HepG2 (cell line): ENCODE measurements at regions not wholly inside any gene's neighbourhood (a gene's known extent, or its start where the extent isn't known, plus 50 kb on each side); places are given as distances from the start of the nearest gene placed in this dataset.

Experiments
- ATAC-seq: fragments of 200-7000 bp; cut with Tn5 transposase; 3 replicates; pipeline ENCODE4 v1.9.1; 2020; ENCODE audit warnings: mild to moderate bottlenecking, moderate library complexity
- BruUV-seq: library from RNA; stranded (reverse); fragments of 400-500 nt; replicated peaks from 2 replicates; lab custom pipeline; 2021; lab: Mats Ljungman, UMichigan
- CTCF ChIA-PET: fragments of 300-600 bp; formaldehyde crosslinking; extraction: SDS; loops from one replicate; lab custom pipeline; 2021; ENCODE audit warnings: low total read pairs, inconsistent platforms, low intra/inter-chr PET ratio; lab: Yijun Ruan, JAX
- POLR2A ChIA-PET: fragments of 350-600 bp; sonication (Branson Sonifier 250); formaldehyde crosslinking; loops from one replicate; lab custom pipeline; 2020; ENCODE audit warnings: antibody characterized with exemption, inconsistent platforms; lab: Yijun Ruan, JAX
- DNase-seq: peaks from one replicate; pipeline ENCODE4 v3.0.0-alpha.2; 2015; ENCODE audit warnings: low spot score
- FAIRE-seq: peaks from 3 replicates; lab custom pipeline; 2011; peaks lifted over from hg19 to GRCh38; lab: Jason Lieb, UNC
- H2AFZ ChIP-seq: one replicate; pipeline ENCODE4 v1.6.1; 2011; ENCODE audit warnings: low read length, inconsistent platforms
- H3K27ac ChIP-seq: fragments of 300-600 bp; 3 replicates; pipeline ENCODE4 v1.8.0; 2011; ENCODE audit warnings: mixed run types, mild to moderate bottlenecking, mixed read lengths, low read length, inconsistent platforms; ENCODE audit not compliant: insufficient read depth; ENCODE audit errors: extremely low read length
- H3K27me3 ChIP-seq, 2 experiments: fragments of 200-600 bp in 1 of 2; 2 replicates in 1 of 2; 3 replicates in 1 of 2; pipeline versions ENCODE4 v1.6.0 to v1.8.0; 2011; ENCODE audit warnings: low read length in 2 of 2, mild to moderate bottlenecking in 2 of 2, moderate library complexity in 2 of 2, inconsistent platforms in 1 of 2; ENCODE audit not compliant: insufficient read depth in 2 of 2, control insufficient read depth in 1 of 2
- H3K36me3 ChIP-seq, 2 experiments: fragments of 200-600 bp in 1 of 2; replicated peaks in 1 of 2; 2 replicates in 1 of 2; 3 replicates in 1 of 2; pipeline versions ENCODE4 v1.5.1 to v1.8.0; 2011; ENCODE audit warnings: low read length in 2 of 2, inconsistent platforms in 1 of 2; ENCODE audit not compliant: insufficient read depth in 2 of 2, control insufficient read depth in 1 of 2
- H3K4me1 ChIP-seq: 2 replicates; pipeline ENCODE4 v1.5.1; 2012; ENCODE audit warnings: low read length, inconsistent platforms; ENCODE audit not compliant: insufficient read depth
- H3K4me2 ChIP-seq: 2 replicates; pipeline ENCODE4 v1.6.0; 2011; ENCODE audit warnings: low read depth, low read length, inconsistent platforms
- H3K4me3 ChIP-seq, 3 experiments: fragments of 200-600 bp in 1 of 3; sonication (generic), shearing (Covaris generic) in 1 of 3; replicated peaks in 1 of 3; 2 replicates each; pipeline ENCODE4 v1.5.1; 2011 to 2016; ENCODE audit warnings: low read length in 3 of 3, inconsistent platforms in 2 of 3, low read depth in 2 of 3, mild to moderate bottlenecking in 2 of 3, control low read depth in 1 of 3, mixed read lengths in 1 of 3; ENCODE audit not compliant: insufficient read depth in 1 of 3
- H3K79me2 ChIP-seq: one replicate; pipeline ENCODE4 v1.6.1; 2011; ENCODE audit warnings: low read length, inconsistent platforms; ENCODE audit not compliant: insufficient read depth
- H3K9ac ChIP-seq: 2 replicates; pipeline ENCODE4 v1.6.0; 2011; ENCODE audit warnings: mild to moderate bottlenecking, low read depth, low read length, inconsistent platforms; ENCODE audit not compliant: insufficient read depth
- H3K9me3 ChIP-seq: 2 replicates; pipeline ENCODE4 v1.5.1; 2012; ENCODE audit warnings: mild to moderate bottlenecking, low read length
- H4K20me1 ChIP-seq: 2 replicates; pipeline ENCODE4 v1.6.0; 2011; ENCODE audit warnings: inconsistent platforms, mild to moderate bottlenecking, low read length, moderate library complexity; ENCODE audit not compliant: insufficient read depth
- CBX2 ChIP-seq, 2 experiments: fragments of 200-600 bp in 1 of 2; sonication (generic); formaldehyde crosslinking in 1 of 2; IDR thresholded peaks; 2 replicates each; pipeline versions ENCODE4 v1.7.0 to v1.8.1; 2018 to 2022; ENCODE audit warnings: low read depth in 2 of 2, low read length in 1 of 2, mild to moderate bottlenecking in 1 of 2, missing genetic modification reagents in 1 of 2
- GATA4 ChIP-seq: sonication (generic); IDR thresholded peaks from 2 replicates; pipeline ENCODE4 v1.6.1; 2016; ENCODE audit warnings: antibody characterized with exemption, low read depth, borderline replicate concordance
- NFE2 ChIP-seq: sonication (generic); formaldehyde crosslinking; IDR thresholded peaks from 2 replicates; pipeline ENCODE4 v1.4.0; 2020; ENCODE audit warnings: missing genetic modification reagents
- TP53 ChIP-seq: sonication (generic); formaldehyde crosslinking; conservative IDR thresholded peaks from 2 replicates; pipeline ENCODE4 v1.4.0; 2020; ENCODE audit warnings: missing genetic modification reagents
- ZNF605 ChIP-seq: sonication (generic); formaldehyde crosslinking; IDR thresholded peaks from 2 replicates; pipeline ENCODE4 v1.8.0; 2022; ENCODE audit warnings: mild to moderate bottlenecking, missing genetic modification reagents
- WGBS: methylation state at CpG from one replicate; pipeline ENCODE4 v1.1.6; 2017; ENCODE audit warnings: low lambda C conversion rate; 5-methylcytosine and 5-hydroxymethylcytosine counted together
- in situ Hi-C: cut with HindIII; loops from 2 replicates; pipeline ENCODE4 v1.10.0; 2017; ENCODE audit warnings: low pct_unique_long_range_greater_than_20kb; ENCODE audit not compliant: extremely low pct_ligation_motif_present
- intact Hi-C: fragments of 100-400 bp; cut with micrococcal nuclease; formaldehyde crosslinking; loops from one replicate; pipeline ENCODE4 v1.10.0; 2022; ENCODE audit not compliant: unreplicated experiment
- TF ChIP-seq, protein P1 (sequence below): sonication (generic); formaldehyde crosslinking; IDR thresholded peaks from 2 replicates; pipeline ENCODE4 v1.5.1; 2020; ENCODE audit warnings: mild to moderate bottlenecking, missing genetic modification reagents, borderline replicate concordance
- TF ChIP-seq, protein P2 (sequence below): sonication (generic); formaldehyde crosslinking; IDR thresholded peaks from 2 replicates; pipeline ENCODE4 v1.4.0; 2020; ENCODE audit warnings: missing genetic modification reagents

DNA sequence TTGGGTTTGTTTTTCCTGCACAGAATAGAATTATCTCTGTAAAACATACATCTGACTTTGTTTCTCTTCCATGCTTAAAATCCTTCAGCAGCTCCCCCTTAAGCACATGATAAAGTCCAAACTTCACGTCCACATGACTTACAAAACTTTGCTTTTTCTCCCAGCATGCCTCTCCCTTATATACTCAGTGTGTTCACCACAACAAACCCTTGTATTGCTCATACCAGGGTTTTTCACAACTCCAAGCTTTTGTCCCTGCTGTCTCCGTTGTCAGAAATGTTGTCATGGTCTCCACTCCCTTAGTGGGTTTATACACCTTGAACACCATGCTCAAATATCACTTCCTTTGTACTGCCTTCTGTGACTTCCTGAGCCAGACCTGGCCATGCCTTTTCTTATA is 91.1 kb upstream of the MITF start:
- no peak for DNase-seq
- no peak overlapping the region for H3K27ac ChIP-seq
- intact Hi-C loops, result no loop called here
- no peaks in the 10 kb centered on the region for H3K36me3 ChIP-seq
- TF ChIP-seq GATA4 (no peak), CBX2 (IDR thresholded peaks at IDR 0.05; ENCODE audit: low read depth, low read length) (no peak), CBX2 (CRISPR knock-in tag; IDR thresholded peaks at IDR 0.05; ENCODE audit: low read depth) (no peak)
- TF ChIP-seq, protein P1, sequence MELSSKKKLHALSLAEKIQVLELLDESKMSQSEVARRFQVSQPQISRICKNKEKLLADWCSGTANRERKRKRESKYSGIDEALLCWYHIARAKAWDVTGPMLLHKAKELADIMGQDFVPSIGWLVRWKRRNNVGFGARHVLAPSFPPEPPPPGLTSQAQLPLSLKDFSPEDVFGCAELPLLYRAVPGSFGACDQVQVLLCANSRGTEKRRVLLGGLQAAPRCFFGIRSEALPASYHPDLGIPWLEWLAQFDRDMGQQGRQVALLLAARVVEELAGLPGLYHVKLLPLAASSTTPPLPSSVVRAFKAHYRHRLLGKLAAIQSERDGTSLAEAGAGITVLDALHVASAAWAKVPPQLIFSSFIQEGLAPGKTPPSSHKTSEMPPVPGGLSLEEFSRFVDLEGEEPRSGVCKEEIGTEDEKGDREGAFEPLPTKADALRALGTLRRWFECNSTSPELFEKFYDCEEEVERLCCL, result no peak
- TF ChIP-seq, all 625 proteins: peak for 0
- no peaks in the 10 kb centered on the region for H3K4me1 ChIP-seq
- FAIRE-seq (no peak), ATAC-seq (no peak)
- H3K9me3 ChIP-seq, result no peaks in the 10 kb centered on the region
- no peak overlapping the region for H2AFZ ChIP-seq
- no peak overlapping the region for H3K4me3 ChIP-seq
- ChIA-PET CTCF (no interaction called here), POLR2A (no interaction called here)
- no peaks in the 10 kb centered on the region for H3K79me2 ChIP-seq
- H3K27me3 ChIP-seq, result no peaks in the 10 kb centered on the region; a peak in 1 of 5 replicates
- 11% methylated on average over 2 of the region's 2 CpGs for WGBS
- H3K4me2 ChIP-seq, result no peak overlapping the region
- H4K20me1 ChIP-seq, result no peaks in the 10 kb centered on the region
- no peak overlapping the region for H3K9ac ChIP-seq
- in situ Hi-C loops, result no loop called here
- BruUV-seq, result no TSS peak

DNA sequence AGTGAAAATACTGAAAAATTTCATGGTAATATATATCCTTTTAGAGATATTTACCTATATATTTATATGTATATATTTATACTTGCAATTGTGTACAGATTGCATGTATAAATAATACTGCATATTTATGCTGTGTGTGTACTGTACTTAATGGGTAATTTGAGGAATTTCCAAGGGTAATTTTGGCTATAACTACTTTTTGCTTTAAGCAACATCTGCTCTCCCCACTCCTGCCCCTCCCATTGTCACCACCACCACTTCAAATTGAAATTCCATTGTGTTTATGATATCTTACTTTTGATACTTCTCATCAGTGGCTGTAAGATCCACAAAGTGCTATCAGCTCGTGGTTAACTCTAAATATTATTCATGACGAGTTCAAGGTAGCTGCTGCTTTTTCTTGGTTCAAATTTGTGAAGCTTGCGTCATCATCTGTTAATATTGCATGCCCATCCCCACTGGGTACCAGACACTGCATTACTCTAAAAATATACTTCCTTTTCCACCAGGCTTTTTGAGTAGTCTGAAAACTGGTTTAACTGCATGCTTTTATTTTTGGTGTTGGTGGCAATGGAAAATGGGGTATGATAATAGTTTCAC is 91.7 kb upstream of the MITF start:
- ChIA-PET CTCF (no interaction called here), POLR2A (no interaction called here)
- Histone ChIP-seq H3K4me2 (no peak overlapping the region), H3K9ac (no peak overlapping the region), H3K9me3 (no peaks in the 10 kb centered on the region), H3K4me1 (no peaks in the 10 kb centered on the region), H3K36me3 (no peaks in the 10 kb centered on the region), H2AFZ (no peak overlapping the region), H3K27me3 (no peaks in the 10 kb centered on the region; a peak in 1 of 5 replicates), H3K79me2 (no peaks in the 10 kb centered on the region), H3K27ac (no peak overlapping the region), H3K4me3 (no peak overlapping the region), H4K20me1 (no peaks in the 10 kb centered on the region)
- no peak for ATAC-seq
- 4% methylated on average over 2 of the region's 3 CpGs for WGBS
- intact Hi-C loops, result no loop called here
- BruUV-seq, result no TSS peak
- in situ Hi-C loops, result no loop called here
- DNase-seq, result no peak
- FAIRE-seq, result no peak
- TF ChIP-seq ZNF605 (CRISPR knock-in tag) (no peak), NFE2 (no peak), TP53 (CRISPR knock-in tag) (no peak)
- TF ChIP-seq, protein P2, sequence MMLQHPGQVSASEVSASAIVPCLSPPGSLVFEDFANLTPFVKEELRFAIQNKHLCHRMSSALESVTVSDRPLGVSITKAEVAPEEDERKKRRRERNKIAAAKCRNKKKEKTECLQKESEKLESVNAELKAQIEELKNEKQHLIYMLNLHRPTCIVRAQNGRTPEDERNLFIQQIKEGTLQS (CRISPR knock-in tag), result no peak
